SK-N-SH treated with all-trans-retinoic acid at 6 μM for 48 hours (cell line): ENCODE measurements at regions not wholly inside any gene's neighbourhood (a gene's known extent, or its start where the extent isn't known, plus 50 kb on each side); places are given as distances from the start of the nearest gene placed in this dataset.

ENCODE experiments used
- ATAC-seq: fragments of 200-7000 bp; cut with Tn5 transposase; 3 replicates; pipeline ENCODE4 v1.9.1; 2020; ENCODE audit warnings: mild to moderate bottlenecking, moderate library complexity
- ARNTL ChIP-seq: fragments of 450-650 bp; formaldehyde crosslinking; IDR thresholded peaks from 2 replicates; pipeline ENCODE4 v1.5.0; 2020; ENCODE audit warnings: low read depth, mild to moderate bottlenecking, moderate library complexity, borderline replicate concordance
- BACH2 ChIP-seq: fragments of 250-450 bp; sonication (Bioruptor Pico); IDR thresholded peaks from 2 replicates; pipeline ENCODE4 v1.9.0; 2021; ENCODE audit warnings: mild to moderate bottlenecking, borderline replicate concordance
- CSDC2 ChIP-seq: fragments of 250-450 bp; sonication (Bioruptor Pico); IDR thresholded peaks from 2 replicates; pipeline ENCODE4 v1.5.0; 2020; ENCODE audit warnings: mild to moderate bottlenecking, moderate library complexity
- ESRRG ChIP-seq: fragments of 250-450 bp; sonication (Bioruptor Pico); IDR thresholded peaks from 2 replicates; pipeline ENCODE4 v1.6.1; 2021; ENCODE audit warnings: mild to moderate bottlenecking
- ISL1 ChIP-seq: fragments of 250-450 bp; sonication (Bioruptor Pico); IDR thresholded peaks from 2 replicates; pipeline ENCODE4 v2.1.2; 2022; ENCODE audit warnings: mild to moderate bottlenecking, moderate library complexity
- OSR1 ChIP-seq: fragments of 250-450 bp; sonication (Bioruptor Pico); IDR thresholded peaks from 2 replicates; pipeline ENCODE4 v1.8.0; 2022; ENCODE audit warnings: moderate library complexity, mild to moderate bottlenecking, inconsistent platforms
- PPARA ChIP-seq: fragments of 250-450 bp; sonication (Bioruptor Pico); IDR thresholded peaks from 2 replicates; pipeline ENCODE4 v1.5.0; 2020; ENCODE audit warnings: mild to moderate bottlenecking, borderline replicate concordance
- RARB ChIP-seq: fragments of 250-450 bp; sonication (Bioruptor Pico); IDR thresholded peaks from 2 replicates; pipeline ENCODE4 v1.8.0; 2021; ENCODE audit warnings: mild to moderate bottlenecking, moderate library complexity
- SNAI2 ChIP-seq: fragments of 250-450 bp; sonication (Bioruptor Pico); IDR thresholded peaks from 2 replicates; pipeline ENCODE4 v1.5.0; 2020; ENCODE audit warnings: mild to moderate bottlenecking, moderate library complexity
- TCF4 ChIP-seq: fragments of 250-450 bp; sonication (Bioruptor Pico); IDR thresholded peaks from 2 replicates; pipeline ENCODE4 v1.8.0; 2021; ENCODE audit warnings: mild to moderate bottlenecking, moderate library complexity, borderline replicate concordance
- TOX ChIP-seq: fragments of 250-450 bp; sonication (Bioruptor Pico); IDR thresholded peaks from 2 replicates; pipeline ENCODE4 v1.8.0; 2021; ENCODE audit warnings: mild to moderate bottlenecking, moderate library complexity, borderline replicate concordance
- ZFP3 ChIP-seq: fragments of 250-450 bp; sonication (Bioruptor Pico); IDR thresholded peaks from 2 replicates; pipeline ENCODE4 v1.5.0; 2020; ENCODE audit warnings: mild to moderate bottlenecking, moderate library complexity
- ZFP30 ChIP-seq: fragments of 450-650 bp; formaldehyde crosslinking; IDR thresholded peaks from 2 replicates; pipeline ENCODE4 v1.5.0; 2022; ENCODE audit warnings: mild to moderate bottlenecking, moderate library complexity
- ZNF565 ChIP-seq: fragments of 450-650 bp; formaldehyde crosslinking; conservative IDR thresholded peaks from 2 replicates; pipeline ENCODE4 v1.5.0; 2020; ENCODE audit warnings: low read depth, mild to moderate bottlenecking, moderate library complexity
- ZNF70 ChIP-seq: fragments of 450-650 bp; formaldehyde crosslinking; IDR thresholded peaks from 2 replicates; pipeline ENCODE4 v1.5.0; 2020; ENCODE audit warnings: mild to moderate bottlenecking, moderate library complexity
- ZNF8 ChIP-seq: fragments of 450-650 bp; formaldehyde crosslinking; IDR thresholded peaks from 2 replicates; pipeline ENCODE4 v1.5.0; 2020; ENCODE audit warnings: mild to moderate bottlenecking, moderate library complexity
- TF ChIP-seq, protein P1 (sequence below): fragments of 250-450 bp; sonication (Bioruptor Pico); IDR thresholded peaks from 2 replicates; pipeline ENCODE4 v1.5.0; 2020; ENCODE audit warnings: mild to moderate bottlenecking, moderate library complexity
- TF ChIP-seq, protein P2 (sequence below): fragments of 250-450 bp; sonication (Bioruptor Pico); IDR thresholded peaks from 2 replicates; pipeline ENCODE4 v1.5.1; 2021; ENCODE audit warnings: mild to moderate bottlenecking, moderate library complexity
- TF ChIP-seq, protein P3 (sequence below): fragments of 250-450 bp; sonication (Bioruptor Pico); IDR thresholded peaks from 2 replicates; pipeline ENCODE4 v1.5.1; 2020; ENCODE audit warnings: low read depth, mild to moderate bottlenecking, moderate library complexity
- TF ChIP-seq, protein P4 (sequence below): fragments of 250-450 bp; sonication (Bioruptor Pico); IDR thresholded peaks from 2 replicates; pipeline ENCODE4 v1.8.0; 2021; ENCODE audit warnings: low read depth, mild to moderate bottlenecking, moderate library complexity, borderline replicate concordance
- TF ChIP-seq, protein P5 (sequence below): fragments of 250-450 bp; sonication (Bioruptor Pico); IDR thresholded peaks from 2 replicates; pipeline ENCODE4 v1.8.0; 2020; ENCODE audit warnings: mild to moderate bottlenecking, moderate library complexity, borderline replicate concordance

DNA sequence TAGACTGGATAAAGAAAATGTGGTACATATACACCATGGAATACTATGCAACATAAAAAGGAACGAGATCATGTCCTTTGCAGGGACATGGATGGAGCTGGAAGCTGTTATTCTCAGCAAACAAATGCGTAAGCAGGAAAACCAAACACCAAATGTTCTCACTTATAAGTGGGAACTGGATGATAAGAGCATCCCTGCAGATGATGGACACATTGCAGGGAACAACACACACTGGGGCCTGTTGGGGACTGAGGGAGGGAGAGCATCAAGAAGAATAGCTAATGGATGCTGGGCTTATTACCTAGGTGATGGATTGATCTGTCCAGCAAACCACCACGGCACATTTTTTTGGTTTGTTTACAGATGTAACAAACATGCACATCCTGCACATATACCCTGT is 470.5 kb upstream of the CITED2 start:
- ATAC-seq: no peak
- no peak for TF ChIP-seq ZNF565
- TF ChIP-seq BACH2 (CRISPR knock-in tag): no peak
- no peak for TF ChIP-seq ISL1
- TF ChIP-seq, protein P1, sequence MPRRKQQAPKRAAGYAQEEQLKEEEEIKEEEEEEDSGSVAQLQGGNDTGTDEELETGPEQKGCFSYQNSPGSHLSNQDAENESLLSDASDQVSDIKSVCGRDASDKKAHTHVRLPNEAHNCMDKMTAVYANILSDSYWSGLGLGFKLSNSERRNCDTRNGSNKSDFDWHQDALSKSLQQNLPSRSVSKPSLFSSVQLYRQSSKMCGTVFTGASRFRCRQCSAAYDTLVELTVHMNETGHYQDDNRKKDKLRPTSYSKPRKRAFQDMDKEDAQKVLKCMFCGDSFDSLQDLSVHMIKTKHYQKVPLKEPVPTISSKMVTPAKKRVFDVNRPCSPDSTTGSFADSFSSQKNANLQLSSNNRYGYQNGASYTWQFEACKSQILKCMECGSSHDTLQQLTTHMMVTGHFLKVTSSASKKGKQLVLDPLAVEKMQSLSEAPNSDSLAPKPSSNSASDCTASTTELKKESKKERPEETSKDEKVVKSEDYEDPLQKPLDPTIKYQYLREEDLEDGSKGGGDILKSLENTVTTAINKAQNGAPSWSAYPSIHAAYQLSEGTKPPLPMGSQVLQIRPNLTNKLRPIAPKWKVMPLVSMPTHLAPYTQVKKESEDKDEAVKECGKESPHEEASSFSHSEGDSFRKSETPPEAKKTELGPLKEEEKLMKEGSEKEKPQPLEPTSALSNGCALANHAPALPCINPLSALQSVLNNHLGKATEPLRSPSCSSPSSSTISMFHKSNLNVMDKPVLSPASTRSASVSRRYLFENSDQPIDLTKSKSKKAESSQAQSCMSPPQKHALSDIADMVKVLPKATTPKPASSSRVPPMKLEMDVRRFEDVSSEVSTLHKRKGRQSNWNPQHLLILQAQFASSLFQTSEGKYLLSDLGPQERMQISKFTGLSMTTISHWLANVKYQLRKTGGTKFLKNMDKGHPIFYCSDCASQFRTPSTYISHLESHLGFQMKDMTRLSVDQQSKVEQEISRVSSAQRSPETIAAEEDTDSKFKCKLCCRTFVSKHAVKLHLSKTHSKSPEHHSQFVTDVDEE (CRISPR knock-in tag): no peak
- TF ChIP-seq CSDC2: no peak
- no peak for TF ChIP-seq OSR1
- no peak for TF ChIP-seq ZNF70 (CRISPR knock-in tag)
- TF ChIP-seq ZNF8 (CRISPR knock-in tag): no peak
- no peak for TF ChIP-seq ZFP30 (CRISPR knock-in tag)
- no peak for TF ChIP-seq ESRRG (CRISPR knock-in tag)
- TF ChIP-seq, protein P2, sequence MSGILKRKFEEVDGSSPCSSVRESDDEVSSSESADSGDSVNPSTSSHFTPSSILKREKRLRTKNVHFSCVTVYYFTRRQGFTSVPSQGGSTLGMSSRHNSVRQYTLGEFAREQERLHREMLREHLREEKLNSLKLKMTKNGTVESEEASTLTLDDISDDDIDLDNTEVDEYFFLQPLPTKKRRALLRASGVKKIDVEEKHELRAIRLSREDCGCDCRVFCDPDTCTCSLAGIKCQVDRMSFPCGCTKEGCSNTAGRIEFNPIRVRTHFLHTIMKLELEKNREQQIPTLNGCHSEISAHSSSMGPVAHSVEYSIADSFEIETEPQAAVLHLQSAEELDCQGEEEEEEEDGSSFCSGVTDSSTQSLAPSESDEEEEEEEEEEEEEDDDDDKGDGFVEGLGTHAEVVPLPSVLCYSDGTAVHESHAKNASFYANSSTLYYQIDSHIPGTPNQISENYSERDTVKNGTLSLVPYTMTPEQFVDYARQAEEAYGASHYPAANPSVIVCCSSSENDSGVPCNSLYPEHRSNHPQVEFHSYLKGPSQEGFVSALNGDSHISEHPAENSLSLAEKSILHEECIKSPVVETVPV (CRISPR knock-in tag): no peak

DNA sequence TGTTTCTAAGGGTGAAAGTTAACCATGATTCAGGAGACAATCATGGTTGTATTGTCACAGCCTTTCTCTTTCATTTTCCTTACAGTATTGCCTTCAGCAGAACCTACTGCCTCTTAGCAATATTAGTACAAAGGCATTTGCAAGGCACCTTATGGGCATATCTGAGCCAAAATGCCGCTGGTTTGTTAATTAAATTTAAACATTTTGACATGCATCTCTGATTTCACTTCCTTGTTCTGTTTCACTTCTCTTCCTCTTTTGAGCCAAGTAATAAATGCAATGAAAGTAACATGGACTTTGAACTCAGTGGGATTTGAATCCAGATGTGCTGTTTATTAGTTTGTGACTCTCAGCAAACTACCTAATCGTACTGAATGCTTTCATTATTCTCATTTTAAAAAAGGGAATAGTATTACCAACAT is 467.4 kb upstream of the CITED2 start:
- no peak for ATAC-seq
- TF ChIP-seq ARNTL (CRISPR knock-in tag): no peak
- TF ChIP-seq, protein P1 (CRISPR knock-in tag): no peak
- no peak for TF ChIP-seq PPARA (CRISPR knock-in tag)
- TF ChIP-seq, protein P3, sequence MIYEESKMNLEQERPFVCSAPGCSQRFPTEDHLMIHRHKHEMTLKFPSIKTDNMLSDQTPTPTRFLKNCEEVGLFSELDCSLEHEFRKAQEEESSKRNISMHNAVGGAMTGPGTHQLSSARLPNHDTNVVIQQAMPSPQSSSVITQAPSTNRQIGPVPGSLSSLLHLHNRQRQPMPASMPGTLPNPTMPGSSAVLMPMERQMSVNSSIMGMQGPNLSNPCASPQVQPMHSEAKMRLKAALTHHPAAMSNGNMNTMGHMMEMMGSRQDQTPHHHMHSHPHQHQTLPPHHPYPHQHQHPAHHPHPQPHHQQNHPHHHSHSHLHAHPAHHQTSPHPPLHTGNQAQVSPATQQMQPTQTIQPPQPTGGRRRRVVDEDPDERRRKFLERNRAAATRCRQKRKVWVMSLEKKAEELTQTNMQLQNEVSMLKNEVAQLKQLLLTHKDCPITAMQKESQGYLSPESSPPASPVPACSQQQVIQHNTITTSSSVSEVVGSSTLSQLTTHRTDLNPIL: no peak
- no peak for TF ChIP-seq ZFP3
- TF ChIP-seq ISL1: no peak
- TF ChIP-seq TOX (CRISPR knock-in tag): no peak
- no peak for TF ChIP-seq TCF4
- TF ChIP-seq SNAI2 (CRISPR knock-in tag): no peak
- TF ChIP-seq, protein P4, sequence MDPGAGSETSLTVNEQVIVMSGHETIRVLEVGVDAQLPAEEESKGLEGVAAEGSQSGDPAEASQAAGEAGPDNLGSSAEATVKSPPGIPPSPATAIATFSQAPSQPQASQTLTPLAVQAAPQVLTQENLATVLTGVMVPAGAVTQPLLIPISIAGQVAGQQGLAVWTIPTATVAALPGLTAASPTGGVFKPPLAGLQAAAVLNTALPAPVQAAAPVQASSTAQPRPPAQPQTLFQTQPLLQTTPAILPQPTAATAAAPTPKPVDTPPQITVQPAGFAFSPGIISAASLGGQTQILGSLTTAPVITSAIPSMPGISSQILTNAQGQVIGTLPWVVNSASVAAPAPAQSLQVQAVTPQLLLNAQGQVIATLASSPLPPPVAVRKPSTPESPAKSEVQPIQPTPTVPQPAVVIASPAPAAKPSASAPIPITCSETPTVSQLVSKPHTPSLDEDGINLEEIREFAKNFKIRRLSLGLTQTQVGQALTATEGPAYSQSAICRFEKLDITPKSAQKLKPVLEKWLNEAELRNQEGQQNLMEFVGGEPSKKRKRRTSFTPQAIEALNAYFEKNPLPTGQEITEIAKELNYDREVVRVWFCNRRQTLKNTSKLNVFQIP: no peak
- TF ChIP-seq CSDC2: no peak
- no peak for TF ChIP-seq ZNF565
- no peak for TF ChIP-seq OSR1
- TF ChIP-seq ESRRG (CRISPR knock-in tag): no peak
- no peak for TF ChIP-seq ZNF8 (CRISPR knock-in tag)
- TF ChIP-seq, protein P5, sequence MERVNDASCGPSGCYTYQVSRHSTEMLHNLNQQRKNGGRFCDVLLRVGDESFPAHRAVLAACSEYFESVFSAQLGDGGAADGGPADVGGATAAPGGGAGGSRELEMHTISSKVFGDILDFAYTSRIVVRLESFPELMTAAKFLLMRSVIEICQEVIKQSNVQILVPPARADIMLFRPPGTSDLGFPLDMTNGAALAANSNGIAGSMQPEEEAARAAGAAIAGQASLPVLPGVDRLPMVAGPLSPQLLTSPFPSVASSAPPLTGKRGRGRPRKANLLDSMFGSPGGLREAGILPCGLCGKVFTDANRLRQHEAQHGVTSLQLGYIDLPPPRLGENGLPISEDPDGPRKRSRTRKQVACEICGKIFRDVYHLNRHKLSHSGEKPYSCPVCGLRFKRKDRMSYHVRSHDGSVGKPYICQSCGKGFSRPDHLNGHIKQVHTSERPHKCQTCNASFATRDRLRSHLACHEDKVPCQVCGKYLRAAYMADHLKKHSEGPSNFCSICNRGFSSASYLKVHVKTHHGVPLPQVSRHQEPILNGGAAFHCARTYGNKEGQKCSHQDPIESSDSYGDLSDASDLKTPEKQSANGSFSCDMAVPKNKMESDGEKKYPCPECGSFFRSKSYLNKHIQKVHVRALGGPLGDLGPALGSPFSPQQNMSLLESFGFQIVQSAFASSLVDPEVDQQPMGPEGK: no peak
- no peak for TF ChIP-seq ZFP30 (CRISPR knock-in tag)
- TF ChIP-seq, protein P2 (CRISPR knock-in tag): no peak
- no peak for TF ChIP-seq BACH2 (CRISPR knock-in tag)
- TF ChIP-seq RARB (CRISPR knock-in tag): no peak
